ENCODE measurements at regions not wholly inside any gene's neighbourhood (a gene's known extent, or its start where the extent isn't known, plus 50 kb on each side); places are given as distances from the start of the nearest gene placed in this dataset.

DNA sequence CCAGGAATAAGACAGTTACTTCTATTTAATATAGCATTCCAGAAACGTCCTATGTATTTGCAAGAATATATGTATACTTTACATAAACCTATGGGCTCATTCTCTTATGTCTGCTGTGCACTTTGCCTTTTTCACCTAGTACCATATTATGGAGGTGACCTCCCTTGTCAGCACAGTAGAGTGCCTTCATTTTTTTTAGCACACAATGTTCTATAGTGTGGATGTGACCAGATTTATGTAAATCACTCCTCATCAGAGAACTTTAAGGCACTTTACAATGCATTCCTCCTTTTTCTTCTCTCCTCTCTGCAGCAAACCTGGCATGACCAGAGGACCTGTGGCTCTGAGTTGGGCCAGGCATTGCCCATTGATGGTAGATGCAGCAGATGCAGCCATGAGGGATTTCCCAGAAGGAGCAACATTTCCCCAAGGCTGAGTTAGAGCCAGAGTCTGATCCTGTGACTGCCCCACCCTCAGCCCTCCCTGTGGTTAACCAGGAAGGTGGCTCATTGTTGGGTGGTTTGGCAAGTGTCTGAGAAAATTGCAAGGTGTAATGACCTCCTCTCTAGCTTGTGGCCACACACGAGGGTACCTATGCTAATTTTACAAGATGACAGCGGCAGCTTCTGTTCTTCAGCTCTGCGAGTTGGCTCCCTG, 76.5 kb upstream of the DLX2 start:
- Histone ChIP-seq H3K4me1 (ENCODE audit: insufficient read depth, low read length, poor library complexity, severe bottlenecking) (no peaks in the 10 kb centered on the region), H3K36me3 (ENCODE audit: insufficient read depth, low read length, poor library complexity, severe bottlenecking) (no peaks in the 10 kb centered on the region), H3K27ac (ENCODE audit: low read depth, low read length, poor library complexity, severe bottlenecking) (no peak overlapping the region), H3K4me3 (ENCODE audit: low read depth, low read length, poor library complexity, severe bottlenecking) (no peak overlapping the region), H3K9me3 (ENCODE audit: low read depth, low read length, poor library complexity, severe bottlenecking) (no peaks in the 10 kb centered on the region), H3K27me3 (replicated peaks; ENCODE audit: insufficient read depth, low read depth, low read length, poor library complexity) (peaks cover under 1% of the 10 kb centered on the region)
- TF ChIP-seq, protein P1, sequence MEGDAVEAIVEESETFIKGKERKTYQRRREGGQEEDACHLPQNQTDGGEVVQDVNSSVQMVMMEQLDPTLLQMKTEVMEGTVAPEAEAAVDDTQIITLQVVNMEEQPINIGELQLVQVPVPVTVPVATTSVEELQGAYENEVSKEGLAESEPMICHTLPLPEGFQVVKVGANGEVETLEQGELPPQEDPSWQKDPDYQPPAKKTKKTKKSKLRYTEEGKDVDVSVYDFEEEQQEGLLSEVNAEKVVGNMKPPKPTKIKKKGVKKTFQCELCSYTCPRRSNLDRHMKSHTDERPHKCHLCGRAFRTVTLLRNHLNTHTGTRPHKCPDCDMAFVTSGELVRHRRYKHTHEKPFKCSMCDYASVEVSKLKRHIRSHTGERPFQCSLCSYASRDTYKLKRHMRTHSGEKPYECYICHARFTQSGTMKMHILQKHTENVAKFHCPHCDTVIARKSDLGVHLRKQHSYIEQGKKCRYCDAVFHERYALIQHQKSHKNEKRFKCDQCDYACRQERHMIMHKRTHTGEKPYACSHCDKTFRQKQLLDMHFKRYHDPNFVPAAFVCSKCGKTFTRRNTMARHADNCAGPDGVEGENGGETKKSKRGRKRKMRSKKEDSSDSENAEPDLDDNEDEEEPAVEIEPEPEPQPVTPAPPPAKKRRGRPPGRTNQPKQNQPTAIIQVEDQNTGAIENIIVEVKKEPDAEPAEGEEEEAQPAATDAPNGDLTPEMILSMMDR (conservative IDR thresholded peaks at IDR 0.05; ENCODE audit: low read depth, low read length) = no peak
- no peak for TF ChIP-seq EZH2 (IDR thresholded peaks at IDR 0.05; ENCODE audit: borderline replicate concordance, low read depth, low read length, poor library complexity, severe bottlenecking)
- intact Hi-C loops (cut with micrococcal nuclease; ENCODE audit: unreplicated experiment) = no loop called here
- BruUV-seq (replicated peaks) = no TSS peak
- POLR2A ChIA-PET (ENCODE audit: low non-redundant PET) = no interaction called here
- CTCF ChIA-PET = no interaction called here
- DNase-seq (ENCODE audit: low spot score) = no peak

DNA sequence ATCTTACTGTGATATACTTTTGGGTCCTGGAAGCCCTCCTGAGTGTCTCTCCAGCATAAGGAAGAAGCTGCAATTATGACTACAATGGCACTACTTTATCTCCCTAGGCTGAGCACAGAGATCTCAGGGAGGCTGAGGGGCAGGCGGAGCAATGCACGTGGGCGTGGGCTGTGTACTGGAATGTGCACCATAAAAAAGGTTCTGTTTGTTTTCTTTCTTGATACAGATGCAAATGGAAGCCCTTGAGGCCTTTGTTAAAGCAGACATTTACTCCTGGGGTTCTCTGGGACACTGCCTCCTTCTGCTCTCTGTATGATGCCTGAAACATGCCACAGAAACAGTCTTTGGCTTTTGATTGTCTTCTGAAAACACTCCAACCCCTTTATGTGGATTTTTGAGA, 79.1 kb upstream of the DLX2 start:
- TF ChIP-seq, protein P1 (conservative IDR thresholded peaks at IDR 0.05; ENCODE audit: low read depth, low read length) = no peak
- no peak for TF ChIP-seq EZH2 (IDR thresholded peaks at IDR 0.05; ENCODE audit: borderline replicate concordance, low read depth, low read length, poor library complexity, severe bottlenecking)
- Histone ChIP-seq H3K27ac (ENCODE audit: low read depth, low read length, poor library complexity, severe bottlenecking) (no peak overlapping the region), H3K4me3 (ENCODE audit: low read depth, low read length, poor library complexity, severe bottlenecking) (no peak overlapping the region), H3K36me3 (ENCODE audit: insufficient read depth, low read length, poor library complexity, severe bottlenecking) (no peaks in the 10 kb centered on the region), H3K4me1 (ENCODE audit: insufficient read depth, low read length, poor library complexity, severe bottlenecking) (no peaks in the 10 kb centered on the region), H3K27me3 (replicated peaks; ENCODE audit: insufficient read depth, low read depth, low read length, poor library complexity) (no peaks in the 10 kb centered on the region), H3K9me3 (ENCODE audit: low read depth, low read length, poor library complexity, severe bottlenecking) (peaks cover 7% of the 10 kb centered on the region)
- no TSS peak for BruUV-seq (replicated peaks)
- POLR2A ChIA-PET (ENCODE audit: low non-redundant PET) = no interaction called here
- no peak for DNase-seq (ENCODE audit: low spot score)
- CTCF ChIA-PET = no interaction called here
- intact Hi-C loops (cut with micrococcal nuclease; ENCODE audit: unreplicated experiment) = no loop called here

DNA sequence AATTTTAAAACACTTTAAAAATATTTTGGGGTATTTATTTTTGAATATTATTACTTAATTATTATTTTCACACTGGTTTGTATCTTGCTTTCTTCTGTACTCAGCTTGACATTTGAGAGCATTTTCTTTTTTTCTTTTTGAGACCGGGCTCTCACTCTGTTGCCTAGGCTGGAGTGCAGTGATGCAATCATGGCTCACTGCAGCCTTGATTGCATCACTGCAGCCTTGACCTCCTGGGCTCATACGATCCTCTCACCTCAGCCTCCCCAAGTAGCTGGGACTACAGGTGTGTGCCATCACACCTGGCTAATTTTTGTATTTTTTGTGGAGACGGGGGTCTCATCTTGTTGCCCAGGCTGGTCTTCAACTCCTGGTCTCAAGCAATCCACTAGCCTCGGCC, 79.9 kb upstream of the DLX2 start:
- intact Hi-C loops (cut with micrococcal nuclease; ENCODE audit: unreplicated experiment) = no loop called here
- Histone ChIP-seq H3K27ac (ENCODE audit: low read depth, low read length, poor library complexity, severe bottlenecking) (no peak overlapping the region), H3K4me1 (ENCODE audit: insufficient read depth, low read length, poor library complexity, severe bottlenecking) (no peaks in the 10 kb centered on the region), H3K27me3 (replicated peaks; ENCODE audit: insufficient read depth, low read depth, low read length, poor library complexity) (no peaks in the 10 kb centered on the region), H3K9me3 (ENCODE audit: low read depth, low read length, poor library complexity, severe bottlenecking) (peaks cover 7% of the 10 kb centered on the region), H3K36me3 (ENCODE audit: insufficient read depth, low read length, poor library complexity, severe bottlenecking) (no peaks in the 10 kb centered on the region), H3K4me3 (ENCODE audit: low read depth, low read length, poor library complexity, severe bottlenecking) (no peak overlapping the region)
- ChIA-PET POLR2A (ENCODE audit: low non-redundant PET) (no interaction called here), CTCF (no interaction called here)
- no peak for TF ChIP-seq EZH2 (IDR thresholded peaks at IDR 0.05; ENCODE audit: borderline replicate concordance, low read depth, low read length, poor library complexity, severe bottlenecking)
- TF ChIP-seq, protein P1 (conservative IDR thresholded peaks at IDR 0.05; ENCODE audit: low read depth, low read length) = no peak
- no TSS peak for BruUV-seq (replicated peaks)
- DNase-seq (ENCODE audit: low spot score) = no peak
